NCI-H446 (cell line): ENCODE measurements at regions not wholly inside any gene's neighbourhood (a gene's known extent, or its start where the extent isn't known, plus 50 kb on each side); places are given as distances from the start of the nearest gene placed in this dataset.
A peak's percentile ranks its signal among the peaks of the same experiment; 100 is the strongest.
"Not testable (repeated sequence)": the region's sequence is repeated elsewhere in the genome, so short reads cannot be mapped to it uniquely, and the experiment has no call there.

Source experiments
- DNase-seq, 2 experiments: peaks; one replicate each; lab custom pipeline; 2025; lab: John Stamatoyannopoulos, UW

- DNase-seq: no peak
Measured at GRCh38 chr6:56745081-56745480, 102.4 kb upstream of the DST start.

- no peak for DNase-seq
Measured at GRCh38 chr6:56744528-56744927, 101.8 kb upstream of the DST start.

- no peak for DNase-seq
Measured at GRCh38 chr6:56742122-56742791, 99.6 kb upstream of the DST start.

- DNase-seq: no peak
Measured at GRCh38 chr6:56741472-56741871, 98.8 kb upstream of the DST start.

- no peak for DNase-seq
Measured at GRCh38 chr6:56739836-56740815, 97.4 kb upstream of the DST start.

- DNase-seq: no peak
Measured at GRCh38 chr6:56736804-56737203, 94.1 kb upstream of the DST start.

- DNase-seq: no peak
Measured at GRCh38 chr6:56734335-56734734, 91.6 kb upstream of the DST start.

GRCh38 chr6:56733211-56733697, 90.6 kb upstream of the DST start:
- no peak for DNase-seq

GRCh38 chr6:56732517-56732916, 89.8 kb upstream of the DST start:
- DNase-seq: no peak

- DNase-seq: no peak
Measured at GRCh38 chr6:56730663-56731529, 88.2 kb upstream of the DST start.

GRCh38 chr6:56729719-56730118, 87.0 kb upstream of the DST start:
- no peak for DNase-seq

GRCh38 chr6:56729166-56729565, 86.5 kb upstream of the DST start:
- not testable (repeated sequence) for DNase-seq

GRCh38 chr6:56727097-56727850, 84.6 kb upstream of the DST start:
- DNase-seq: no peak

- no peak for DNase-seq
Measured at GRCh38 chr6:56725254-56725653, 82.6 kb upstream of the DST start.

- DNase-seq: no peak
Measured at GRCh38 chr6:56724455-56724854, 81.8 kb upstream of the DST start.

GRCh38 chr6:56720882-56721281, 78.2 kb upstream of the DST start:
- DNase-seq: no peak

- not testable (repeated sequence) for DNase-seq
Measured at GRCh38 chr6:56720202-56720601, 77.5 kb upstream of the DST start.

- DNase-seq: not testable (repeated sequence)
Measured at GRCh38 chr6:56719315-56720058, 76.8 kb upstream of the DST start.

- DNase-seq: no peak
Measured at GRCh38 chr6:56718236-56718635, 75.5 kb upstream of the DST start.

GRCh38 chr6:56716229-56716628, 73.5 kb upstream of the DST start:
- DNase-seq: no peak

GRCh38 chr6:56715741-56716140, 73.1 kb upstream of the DST start:
- DNase-seq: peak; percentile 34 to 57
